Endothelial cell of umbilical vein (primary cell): ENCODE measurements at regions not wholly inside any gene's neighbourhood (a gene's known extent, or its start where the extent isn't known, plus 50 kb on each side); places are given as distances from the start of the nearest gene placed in this dataset.

Source experiments
- EZH2 ChIP-seq: IDR thresholded peaks from 2 replicates; pipeline ENCODE4 v1.6.1; 2012; ENCODE audit warnings: borderline replicate concordance, low read depth, mild to moderate bottlenecking, moderate library complexity, low read length, inconsistent platforms; ENCODE audit not compliant: severe bottlenecking
- POLR2A ChIP-seq: IDR thresholded peaks from 2 replicates; pipeline ENCODE4 v1.6.1; 2012; ENCODE audit warnings: low read depth, mild to moderate bottlenecking, control low read depth, low read length
- POLR2AphosphoS5 ChIP-seq: IDR thresholded peaks from 2 replicates; pipeline ENCODE4 v1.6.1; 2012; ENCODE audit warnings: low read depth, mild to moderate bottlenecking, control low read depth, low read length, moderate library complexity; ENCODE audit not compliant: insufficient read depth
- TF ChIP-seq, protein P1 (sequence below), 2 donors: IDR thresholded peaks; 1 replicate in 1 of 2; 2 replicates in 1 of 2; pipeline ENCODE4 v1.5.1; 2011; ENCODE audit warnings: low read length in 2 of 2, mild to moderate bottlenecking in 2 of 2, moderate library complexity in 2 of 2, control low read depth in 1 of 2, inconsistent platforms in 1 of 2, low read depth in 1 of 2; ENCODE audit not compliant: insufficient read depth in 1 of 2; ENCODE audit errors: extremely low read depth in 1 of 2
- TF ChIP-seq, protein P2 (sequence below): IDR thresholded peaks from 2 replicates; pipeline ENCODE4 v1.6.1; 2011; ENCODE audit not compliant: insufficient read depth, insufficient read length

- TF ChIP-seq, protein P1, sequence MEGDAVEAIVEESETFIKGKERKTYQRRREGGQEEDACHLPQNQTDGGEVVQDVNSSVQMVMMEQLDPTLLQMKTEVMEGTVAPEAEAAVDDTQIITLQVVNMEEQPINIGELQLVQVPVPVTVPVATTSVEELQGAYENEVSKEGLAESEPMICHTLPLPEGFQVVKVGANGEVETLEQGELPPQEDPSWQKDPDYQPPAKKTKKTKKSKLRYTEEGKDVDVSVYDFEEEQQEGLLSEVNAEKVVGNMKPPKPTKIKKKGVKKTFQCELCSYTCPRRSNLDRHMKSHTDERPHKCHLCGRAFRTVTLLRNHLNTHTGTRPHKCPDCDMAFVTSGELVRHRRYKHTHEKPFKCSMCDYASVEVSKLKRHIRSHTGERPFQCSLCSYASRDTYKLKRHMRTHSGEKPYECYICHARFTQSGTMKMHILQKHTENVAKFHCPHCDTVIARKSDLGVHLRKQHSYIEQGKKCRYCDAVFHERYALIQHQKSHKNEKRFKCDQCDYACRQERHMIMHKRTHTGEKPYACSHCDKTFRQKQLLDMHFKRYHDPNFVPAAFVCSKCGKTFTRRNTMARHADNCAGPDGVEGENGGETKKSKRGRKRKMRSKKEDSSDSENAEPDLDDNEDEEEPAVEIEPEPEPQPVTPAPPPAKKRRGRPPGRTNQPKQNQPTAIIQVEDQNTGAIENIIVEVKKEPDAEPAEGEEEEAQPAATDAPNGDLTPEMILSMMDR (IDR thresholded peaks at IDR 0.05; ENCODE audit: extremely low read depth in 1 of 2, insufficient read depth in 1 of 2, low read depth in 1 of 2, low read length in 2 of 2): no peak
- TF ChIP-seq POLR2A (no peak), EZH2 (no peak), POLR2AphosphoS5 (no peak)
- TF ChIP-seq, protein P2, sequence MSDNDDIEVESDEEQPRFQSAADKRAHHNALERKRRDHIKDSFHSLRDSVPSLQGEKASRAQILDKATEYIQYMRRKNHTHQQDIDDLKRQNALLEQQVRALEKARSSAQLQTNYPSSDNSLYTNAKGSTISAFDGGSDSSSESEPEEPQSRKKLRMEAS: no peak
Observed at GRCh38 chr4:33188733-33189132, 2468.6 kb downstream of the PCDH7 start.
